ENCODE measurements at regions not wholly inside any gene's neighbourhood (a gene's known extent, or its start where the extent isn't known, plus 50 kb on each side); places are given as distances from the start of the nearest gene placed in this dataset.

GRCh38 chr2:226463154-226463553 lies 336.5 kb downstream of the IRS1 start:
- no peak for TF ChIP-seq CTCF (conservative IDR thresholded peaks at IDR 0.05 in 1 of 2, IDR thresholded peaks at IDR 0.05 in 1 of 2; ENCODE audit: low read depth in 1 of 2, low read length in 2 of 2)
- TF ChIP-seq EZH2 (IDR thresholded peaks at IDR 0.05; ENCODE audit: low read length, missing control alignments), result no peak
